Fibroblast of gingiva (primary cell): ENCODE measurements at regions not wholly inside any gene's neighbourhood (a gene's known extent, or its start where the extent isn't known, plus 50 kb on each side); places are given as distances from the start of the nearest gene placed in this dataset.

Source experiments
- DNase-seq: peaks from one replicate; pipeline ENCODE4 v3.0.0-alpha.2; 2011; ENCODE audit warnings: low read depth

DNA sequence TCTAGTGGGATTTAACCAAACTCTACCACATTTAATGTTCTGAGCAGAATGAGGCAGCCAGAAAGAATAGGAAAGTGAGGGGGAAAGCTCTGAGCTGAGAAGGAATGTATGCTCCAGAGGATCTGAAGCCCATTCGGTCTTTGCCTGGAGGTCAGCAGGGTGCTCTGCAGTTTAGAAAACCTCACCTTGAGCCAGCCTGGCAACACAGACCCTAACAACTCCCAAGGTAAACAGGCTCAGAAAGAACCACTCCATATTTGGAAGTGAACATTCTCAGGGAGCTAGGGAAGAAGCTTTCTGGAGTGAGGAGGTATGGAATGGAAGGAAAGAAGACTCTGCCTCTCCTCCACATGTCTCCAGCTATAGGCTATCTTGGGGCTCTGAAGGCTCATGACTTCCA lies 398.8 kb downstream of the SEC16B start:
- DNase-seq, result no peak

DNA sequence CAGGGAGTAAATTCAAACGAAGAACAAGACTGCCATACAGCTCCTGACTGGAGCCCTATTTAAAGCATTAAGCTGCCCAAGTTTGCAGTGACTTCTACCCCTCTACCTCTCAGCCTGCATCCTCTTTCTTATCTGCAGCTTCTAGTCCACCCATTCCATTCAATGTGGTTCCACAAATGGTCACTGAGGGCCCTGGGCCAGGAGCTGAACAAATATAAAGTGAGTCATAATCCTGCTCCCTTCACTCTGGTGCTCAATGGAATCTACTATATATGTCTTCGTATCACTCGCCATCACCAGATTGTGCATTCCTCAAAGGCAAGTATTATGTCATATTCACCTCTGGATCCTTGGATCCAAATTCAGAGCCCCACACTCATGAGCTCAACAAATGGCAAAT lies 398.7 kb downstream of the BRINP2 start:
- no peak for DNase-seq

DNA sequence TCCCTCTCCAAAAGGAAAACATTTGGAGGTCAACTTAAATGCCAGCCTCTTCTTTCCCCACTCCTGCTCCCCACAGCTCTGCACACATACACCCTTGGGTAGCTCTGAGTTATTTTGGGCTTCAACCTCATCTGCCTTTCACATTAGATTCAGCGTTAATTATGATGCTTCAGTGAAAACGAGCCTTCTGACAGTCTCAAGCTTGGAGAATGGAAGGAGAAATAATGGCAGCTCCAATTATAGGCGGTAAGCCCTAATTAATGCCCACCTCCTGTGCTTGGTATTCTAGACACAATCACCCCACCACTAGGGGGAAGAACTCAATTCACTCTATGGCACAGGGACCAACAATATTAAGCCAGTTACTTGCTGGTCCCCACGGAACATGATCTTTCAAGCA lies 397.9 kb downstream of the BRINP2 start:
- no peak for DNase-seq

GRCh38 chr1:177567393-177567792 lies 396.6 kb downstream of the BRINP2 start:
- DNase-seq, result no peak

DNA sequence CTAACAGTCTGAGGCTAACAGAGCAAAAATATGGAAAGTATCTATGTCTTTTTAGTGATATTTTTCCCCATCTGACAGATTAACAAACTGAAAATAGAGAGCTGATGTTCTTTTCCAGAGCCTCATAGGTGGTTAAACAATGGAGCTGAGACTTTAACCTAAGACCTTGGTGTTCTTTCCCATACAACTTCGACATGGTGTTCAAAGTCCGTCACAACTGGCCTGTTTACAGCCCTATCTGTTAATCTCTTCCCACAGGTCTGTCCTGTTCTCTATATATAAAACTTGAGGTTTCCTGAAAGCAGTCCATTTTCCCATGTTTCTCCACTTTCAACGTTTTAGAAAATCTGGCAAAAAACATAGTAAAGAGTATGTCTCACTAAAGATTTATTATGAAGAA lies 395.7 kb downstream of the BRINP2 start:
- no peak for DNase-seq

- DNase-seq, result no peak
Measured at GRCh38 chr1:177561436-177561835, 390.7 kb downstream of the BRINP2 start.

GRCh38 chr1:177558372-177558771 lies 387.6 kb downstream of the BRINP2 start:
- no peak for DNase-seq

GRCh38 chr1:177556163-177556562 lies 385.4 kb downstream of the BRINP2 start:
- DNase-seq, result no peak

DNA sequence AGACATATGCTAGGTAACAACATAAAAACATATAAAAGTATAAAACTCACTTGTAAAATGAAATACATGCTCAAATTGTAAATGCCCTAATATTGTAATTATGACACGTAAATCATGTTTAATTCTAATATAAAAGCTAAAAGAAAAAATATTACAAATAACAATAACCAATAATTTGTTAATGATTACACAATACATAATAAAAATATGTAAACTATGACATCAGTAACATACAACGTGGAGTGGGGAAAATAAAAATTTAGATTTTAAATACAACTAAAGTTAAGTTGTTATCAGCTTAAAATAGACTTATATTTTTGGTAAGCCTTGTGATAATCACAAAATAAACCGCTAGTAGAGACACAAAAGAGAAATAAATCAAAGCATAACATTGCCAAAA lies 376.4 kb downstream of the BRINP2 start:
- no peak for DNase-seq

DNA sequence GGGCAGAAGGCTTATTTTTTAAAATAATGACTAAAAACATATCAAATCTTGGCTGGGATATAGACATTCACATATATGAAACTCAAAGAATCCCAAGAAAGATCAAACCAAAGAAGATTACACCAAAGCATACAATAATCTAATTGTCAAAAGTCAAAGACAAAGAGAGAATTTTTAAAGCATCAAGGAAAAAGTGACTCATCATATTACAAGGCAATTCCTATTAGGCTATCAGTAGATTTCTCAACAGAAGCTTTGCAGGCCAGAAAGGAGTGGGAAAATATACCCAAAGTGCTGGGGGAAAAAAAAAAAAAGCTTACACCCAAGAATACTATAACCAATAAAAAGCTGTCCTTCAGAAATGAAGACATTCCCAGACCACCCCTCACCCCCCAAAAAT lies 375.6 kb downstream of the BRINP2 start:
- no peak for DNase-seq

GRCh38 chr1:177526201-177526600 lies 355.4 kb downstream of the BRINP2 start:
- DNase-seq, result no peak

DNA sequence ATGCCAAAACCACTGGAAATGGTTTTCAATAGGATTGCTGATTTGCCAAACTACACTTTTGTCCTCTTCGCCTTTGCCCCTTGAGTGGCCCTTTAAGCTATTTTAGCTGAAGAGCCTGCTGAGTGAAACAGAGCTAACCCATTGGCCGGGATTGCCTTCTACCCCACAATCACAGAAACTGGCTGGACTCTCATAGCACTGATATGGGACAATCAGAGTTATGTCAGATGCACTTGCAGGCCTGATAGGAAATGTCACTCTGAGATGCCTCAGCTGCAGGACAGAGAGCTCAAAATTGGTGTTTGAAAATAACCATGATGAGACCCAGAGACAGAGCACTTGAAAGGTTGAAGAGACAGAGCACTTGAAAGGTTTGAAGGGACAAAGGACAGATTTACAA lies 354.4 kb downstream of the BRINP2 start:
- no peak for DNase-seq

GRCh38 chr1:177517546-177517945 lies 346.8 kb downstream of the BRINP2 start:
- no peak for DNase-seq

GRCh38 chr1:177514207-177514606 lies 343.4 kb downstream of the BRINP2 start:
- no peak for DNase-seq

GRCh38 chr1:177511036-177511435 lies 340.3 kb downstream of the BRINP2 start:
- DNase-seq, result no peak

DNA sequence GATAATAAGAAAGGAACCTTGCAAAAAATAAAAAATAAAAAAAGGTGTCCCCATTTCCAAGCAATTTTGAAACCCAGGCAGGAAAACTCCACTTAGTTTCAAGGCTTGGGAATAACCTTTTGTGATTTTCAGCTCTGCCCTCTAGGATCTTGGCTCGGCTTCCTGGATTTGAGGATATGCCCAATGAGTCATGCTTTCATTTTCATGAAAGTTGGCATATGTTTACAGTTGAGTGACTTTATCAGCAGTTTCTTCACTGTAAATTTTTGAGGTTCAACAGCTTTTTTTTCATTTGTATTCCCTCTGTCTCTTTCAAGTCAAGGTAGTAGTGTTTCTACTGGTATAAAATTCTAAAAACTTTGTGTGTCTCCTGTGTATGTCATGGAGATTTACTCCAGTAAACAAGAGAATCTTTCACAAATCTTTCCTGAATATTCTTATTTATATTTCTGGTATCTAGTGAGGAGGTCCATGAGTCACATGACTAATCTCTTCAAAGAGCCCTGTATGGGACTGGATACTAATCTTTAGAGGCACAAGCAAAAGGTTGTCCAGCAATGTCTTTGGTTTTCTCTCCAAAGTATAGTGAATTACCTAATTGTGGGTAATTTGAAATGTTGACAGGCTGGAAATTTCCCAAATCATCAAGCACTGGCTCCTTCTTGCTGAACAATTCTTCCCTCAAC lies 335.3 kb downstream of the BRINP2 start:
- no peak for DNase-seq

DNA sequence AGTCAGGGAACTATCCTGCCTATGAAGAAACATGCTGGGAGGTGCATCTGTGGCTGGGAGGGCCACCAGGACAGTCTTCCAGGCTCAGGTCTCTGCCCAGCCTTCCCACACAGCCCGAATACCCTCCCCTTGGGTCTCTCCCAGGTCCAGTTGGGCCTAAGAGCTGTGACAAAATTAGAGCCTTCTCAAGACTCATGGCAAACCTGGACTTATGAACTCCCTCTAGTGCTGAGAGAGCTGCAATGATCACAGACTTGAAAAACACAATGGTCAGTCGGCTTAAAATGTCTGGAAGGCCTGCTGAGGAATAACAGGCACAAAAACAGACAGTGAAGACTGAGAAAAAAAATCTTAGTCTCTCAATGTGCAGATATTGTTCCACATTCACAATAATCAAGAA lies 325.1 kb downstream of the BRINP2 start:
- DNase-seq, result no peak

DNA sequence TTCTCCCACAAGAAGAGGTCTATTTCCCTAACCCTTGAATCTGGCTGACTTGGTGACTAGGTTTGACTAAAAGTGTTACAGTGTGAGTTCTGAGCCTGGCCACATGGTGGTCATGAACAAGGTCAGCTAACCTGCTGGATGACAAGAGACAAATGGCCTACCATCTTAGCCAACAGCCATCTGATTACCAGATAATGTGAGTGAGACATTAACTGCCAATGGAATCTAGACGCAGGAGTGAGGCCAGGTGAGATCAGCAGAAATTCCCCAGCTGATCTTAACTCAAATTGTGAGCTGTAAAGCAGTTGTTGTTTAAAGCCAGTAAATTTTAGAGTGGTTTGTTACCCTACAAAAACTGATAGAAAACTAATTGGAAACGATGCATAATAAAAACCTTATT lies 320.0 kb downstream of the BRINP2 start:
- no peak for DNase-seq

DNA sequence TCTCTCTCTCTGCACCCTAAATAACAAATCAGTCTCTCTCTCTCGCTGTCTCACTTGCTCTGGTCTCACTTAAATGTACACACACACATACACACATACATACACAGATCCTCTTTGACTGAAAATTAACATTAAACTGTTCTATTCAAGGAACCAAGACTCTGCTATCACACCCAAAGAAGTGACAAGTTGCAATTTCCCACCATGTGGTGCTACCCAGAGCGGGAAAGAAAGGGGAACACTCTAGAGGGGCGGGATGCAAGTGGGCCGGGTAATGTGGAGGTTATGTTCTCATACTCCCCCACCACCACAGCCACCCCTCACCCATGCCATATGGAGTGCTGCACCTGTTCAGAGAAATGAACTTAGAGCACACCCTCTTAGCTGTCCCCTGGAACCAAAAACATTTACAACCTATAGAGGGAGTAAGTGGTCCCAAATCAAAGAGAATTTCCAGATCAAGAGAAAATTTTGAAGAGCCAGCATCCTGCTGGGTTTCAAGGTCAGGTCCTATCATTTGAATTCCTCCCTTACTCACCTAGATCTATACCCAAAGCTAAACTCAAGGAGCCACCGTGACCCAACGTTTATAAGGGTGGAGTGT lies 319.4 kb downstream of the BRINP2 start:
- DNase-seq, result no peak

DNA sequence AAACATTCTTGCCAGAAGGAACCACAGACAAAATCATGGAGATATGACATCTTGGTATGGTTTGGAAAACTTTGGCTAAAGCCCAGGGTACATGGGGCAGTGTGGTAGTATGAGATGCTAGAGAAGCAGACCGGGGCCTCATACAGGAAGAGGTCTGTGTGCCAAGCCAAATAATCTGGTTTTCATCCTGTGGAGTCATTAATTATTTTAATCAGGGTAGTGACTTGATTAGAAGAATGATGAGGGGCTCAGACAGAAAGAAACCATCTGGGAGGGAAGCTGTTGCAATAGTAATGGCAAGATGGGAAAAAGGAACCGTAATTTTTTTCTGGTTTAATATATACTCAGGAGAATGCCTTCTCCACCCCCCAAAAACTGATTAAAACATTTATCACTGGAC lies 318.0 kb downstream of the BRINP2 start:
- DNase-seq, result no peak

- no peak for DNase-seq
Measured at GRCh38 chr1:177487481-177487880, 316.7 kb downstream of the BRINP2 start.

- DNase-seq, result no peak
Measured at GRCh38 chr1:177480741-177481305, 310.1 kb downstream of the BRINP2 start.

GRCh38 chr1:177479600-177479999 lies 308.8 kb downstream of the BRINP2 start:
- DNase-seq, result no peak

GRCh38 chr1:177476676-177477075 lies 305.9 kb downstream of the BRINP2 start:
- DNase-seq, result no peak
